WTC11 (cell line): ENCODE measurements at regions not wholly inside any gene's neighbourhood (a gene's known extent, or its start where the extent isn't known, plus 50 kb on each side); places are given as distances from the start of the nearest gene placed in this dataset.

Experiments
- ATAC-seq: fragments of 200-7000 bp; cut with Tn5 transposase; 2 replicates; pipeline ENCODE4 v1.10.0; 2021; ENCODE audit warnings: mild to moderate bottlenecking, moderate library complexity
- CTCF ChIA-PET: fragments of 300-600 bp; sonication (Branson Sonifier 250); formaldehyde crosslinking; loops from one replicate; lab custom pipeline; 2021; ENCODE audit warnings: antibody characterized with exemption; lab: Charles Lee
- POLR2A ChIA-PET: fragments of 350-600 bp; sonication (Branson Sonifier 250); formaldehyde crosslinking; loops from one replicate; lab custom pipeline; 2021; ENCODE audit warnings: antibody characterized with exemption; lab: Charles Lee
- DNase-seq: peaks from one replicate; pipeline ENCODE4 v3.0.0; 2021; ENCODE audit warnings: low spot score
- H3K27ac Mint-ChIP-seq: 2 replicates; pipeline ENCODE4 v1.8.0; 2021; ENCODE audit warnings: mixed read lengths
- H3K27me3 Mint-ChIP-seq: 2 replicates; pipeline ENCODE4 v1.8.0; 2021; ENCODE audit warnings: low read depth, mild to moderate bottlenecking, moderate library complexity, mixed read lengths
- H3K36me3 Mint-ChIP-seq: 2 replicates; pipeline ENCODE4 v1.8.0; 2021; ENCODE audit warnings: mixed read lengths
- H3K4me1 Mint-ChIP-seq: 2 replicates; pipeline ENCODE4 v1.8.0; 2022; ENCODE audit warnings: mixed read lengths
- H3K4me3 Mint-ChIP-seq: 2 replicates; pipeline ENCODE4 v1.8.0; 2021; ENCODE audit warnings: mild to moderate bottlenecking, moderate library complexity, mixed read lengths
- H3K9me3 Mint-ChIP-seq: 2 replicates; pipeline ENCODE4 v1.8.0; 2021; ENCODE audit warnings: mixed read lengths
- CREM ChIP-seq: sonication (generic); formaldehyde crosslinking; IDR thresholded peaks from 2 replicates; pipeline ENCODE4 v1.8.1; 2022; ENCODE audit warnings: mild to moderate bottlenecking, missing genetic modification reagents, moderate library complexity
- FOXK1 ChIP-seq: sonication (generic); formaldehyde crosslinking; IDR thresholded peaks from 2 replicates; pipeline ENCODE4 v1.8.0; 2022; ENCODE audit warnings: mild to moderate bottlenecking, moderate library complexity, missing genetic modification reagents
- GTF2I ChIP-seq: fragments of 250-450 bp; sonication (Bioruptor Pico); conservative IDR thresholded peaks from 2 replicates; pipeline ENCODE4 v1.4.0; 2021; ENCODE audit warnings: mild to moderate bottlenecking
- IRF1 ChIP-seq: sonication (generic); formaldehyde crosslinking; IDR thresholded peaks from 2 replicates; pipeline ENCODE4 v1.8.0; 2023; ENCODE audit warnings: missing genetic modification reagents
- MYBL2 ChIP-seq: sonication (generic); formaldehyde crosslinking; IDR thresholded peaks from 2 replicates; pipeline ENCODE4 v1.8.1; 2023; ENCODE audit warnings: mild to moderate bottlenecking, moderate library complexity, missing genetic modification reagents
- NR1H2 ChIP-seq: sonication (generic); formaldehyde crosslinking; IDR thresholded peaks from 2 replicates; pipeline ENCODE4 v1.9.0; 2021; ENCODE audit warnings: mild to moderate bottlenecking, moderate library complexity, missing genetic modification reagents
- RELA ChIP-seq: sonication (generic); formaldehyde crosslinking; IDR thresholded peaks from 2 replicates; pipeline ENCODE4 v1.8.1; 2022; ENCODE audit warnings: missing genetic modification reagents, mild to moderate bottlenecking, borderline replicate concordance
- SMAD3 ChIP-seq: sonication (generic); formaldehyde crosslinking; IDR thresholded peaks from 2 replicates; pipeline ENCODE4 v1.8.0; 2022; ENCODE audit warnings: missing genetic modification reagents, mild to moderate bottlenecking, borderline replicate concordance
- SMAD4 ChIP-seq: sonication (generic); formaldehyde crosslinking; IDR thresholded peaks from 2 replicates; pipeline ENCODE4 v1.8.0; 2022; ENCODE audit warnings: mild to moderate bottlenecking, missing genetic modification reagents
- SOX15 ChIP-seq: fragments of 250-450 bp; sonication (Bioruptor Pico); IDR thresholded peaks from 2 replicates; pipeline ENCODE4 v1.9.0; 2021; ENCODE audit warnings: mild to moderate bottlenecking
- TCF7 ChIP-seq: sonication (generic); formaldehyde crosslinking; IDR thresholded peaks from 2 replicates; pipeline ENCODE4 v1.8.0; 2022; ENCODE audit warnings: mild to moderate bottlenecking, low read depth, missing genetic modification reagents, moderate library complexity
- TEAD1 ChIP-seq: sonication (generic); formaldehyde crosslinking; IDR thresholded peaks from 2 replicates; pipeline ENCODE4 v1.8.0; 2022; ENCODE audit warnings: mild to moderate bottlenecking, missing genetic modification reagents
- TEAD4 ChIP-seq: sonication (generic); formaldehyde crosslinking; IDR thresholded peaks from 2 replicates; pipeline ENCODE4 v1.8.0; 2022; ENCODE audit warnings: mild to moderate bottlenecking, missing genetic modification reagents
- TP53 ChIP-seq: sonication (generic); formaldehyde crosslinking; IDR thresholded peaks from 2 replicates; pipeline ENCODE4 v1.8.1; 2023; ENCODE audit warnings: mild to moderate bottlenecking, missing genetic modification reagents
- ZBTB21 ChIP-seq: sonication (generic); formaldehyde crosslinking; IDR thresholded peaks from 2 replicates; pipeline ENCODE4 v1.8.1; 2023; ENCODE audit warnings: mild to moderate bottlenecking, missing genetic modification reagents, borderline replicate concordance
- ZNF219 ChIP-seq: sonication (generic); formaldehyde crosslinking; IDR thresholded peaks from 2 replicates; pipeline ENCODE4 v1.8.0; 2023; ENCODE audit warnings: missing genetic modification reagents, mild to moderate bottlenecking, borderline replicate concordance
- ZNF232 ChIP-seq: sonication (generic); formaldehyde crosslinking; IDR thresholded peaks from 2 replicates; pipeline ENCODE4 v1.8.0; 2022; ENCODE audit warnings: mild to moderate bottlenecking, missing genetic modification reagents
- ZNF281 ChIP-seq: sonication (generic); formaldehyde crosslinking; IDR thresholded peaks from 2 replicates; pipeline ENCODE4 v1.8.0; 2023; ENCODE audit warnings: mild to moderate bottlenecking, missing genetic modification reagents
- ZNF423 ChIP-seq: fragments of 250-450 bp; sonication (Bioruptor Pico); IDR thresholded peaks from 2 replicates; pipeline ENCODE4 v2.1.2; 2022; ENCODE audit warnings: mild to moderate bottlenecking, moderate library complexity
- ZNF671 ChIP-seq: fragments of 250-450 bp; sonication (Bioruptor Pico); IDR thresholded peaks from 2 replicates; pipeline ENCODE4 v1.8.0; 2021; ENCODE audit warnings: mild to moderate bottlenecking
- TF ChIP-seq, protein P1 (sequence below): sonication (generic); formaldehyde crosslinking; IDR thresholded peaks from 2 replicates; pipeline ENCODE4 v1.8.1; 2023; ENCODE audit warnings: mild to moderate bottlenecking, moderate library complexity, missing genetic modification reagents
- TF ChIP-seq, protein P2 (sequence below): fragments of 250-450 bp; sonication (Bioruptor Pico); IDR thresholded peaks from 2 replicates; pipeline ENCODE4 v1.9.0; 2021; ENCODE audit warnings: mild to moderate bottlenecking
- TF ChIP-seq, protein P3 (sequence below): sonication (generic); formaldehyde crosslinking; IDR thresholded peaks from 2 replicates; pipeline ENCODE4 v1.8.1; 2023; ENCODE audit warnings: mild to moderate bottlenecking, missing genetic modification reagents, borderline replicate concordance
- TF ChIP-seq, protein P4 (sequence below): fragments of 250-450 bp; sonication (Bioruptor Pico); IDR thresholded peaks from 2 replicates; pipeline ENCODE4 v1.9.0; 2021; ENCODE audit warnings: mild to moderate bottlenecking

DNA sequence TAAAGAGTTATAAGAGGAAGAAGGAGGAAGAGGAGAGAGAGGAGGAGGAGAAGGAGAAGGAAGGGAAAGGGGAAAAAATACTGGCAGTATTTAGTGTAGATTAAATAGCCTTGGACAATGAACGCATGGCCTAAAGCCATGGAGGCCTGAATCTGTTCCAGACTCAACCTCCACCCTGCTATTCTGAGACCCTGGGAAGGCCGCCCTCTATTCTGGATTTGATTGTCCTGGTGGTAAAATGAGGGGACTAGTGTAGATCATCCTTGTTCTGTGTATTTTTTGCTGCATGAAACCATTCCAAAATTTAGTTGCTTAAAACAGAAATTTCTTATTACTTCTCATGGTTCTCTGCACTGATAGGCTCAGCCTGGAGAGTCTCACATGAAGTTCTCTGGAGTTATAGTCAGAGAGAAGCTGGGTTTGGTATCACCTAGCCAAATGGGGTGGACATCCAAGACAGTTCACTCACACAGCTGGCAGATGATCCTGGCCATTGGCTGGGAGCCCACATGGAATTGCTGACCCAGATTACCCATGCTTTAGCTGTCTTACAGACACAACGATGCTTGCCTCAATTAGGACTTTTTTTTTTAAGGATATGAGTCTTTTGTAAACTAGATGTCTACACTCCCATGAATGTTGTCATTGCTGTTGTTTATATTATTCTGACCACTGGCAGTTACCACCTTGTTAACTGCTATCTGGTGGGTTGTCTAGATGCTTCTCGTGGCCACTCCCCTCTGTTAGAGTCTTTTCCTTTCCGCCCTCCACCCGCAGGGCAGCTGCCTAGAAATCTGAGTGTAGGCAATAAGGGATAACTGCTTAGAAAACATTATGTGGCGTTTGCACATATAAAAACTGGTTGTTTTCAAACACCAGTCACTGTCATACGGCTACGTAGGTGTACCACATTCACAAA is 149.9 kb downstream of the SST start (continued):
- TF ChIP-seq SMAD4 (CRISPR knock-in tag) (no peak), SOX15 (CRISPR knock-in tag) (no peak), RELA (CRISPR knock-in tag) (no peak), ZNF671 (CRISPR knock-in tag) (no peak), ZNF232 (CRISPR knock-in tag) (no peak), FOXK1 (CRISPR knock-in tag) (no peak), ZNF281 (no peak), ZNF423 (CRISPR knock-in tag) (no peak), ZNF219 (CRISPR knock-in tag) (no peak), TP53 (no peak), GTF2I (no peak), MYBL2 (no peak), CREM (CRISPR knock-in tag) (no peak)
- TF ChIP-seq, protein P1, sequence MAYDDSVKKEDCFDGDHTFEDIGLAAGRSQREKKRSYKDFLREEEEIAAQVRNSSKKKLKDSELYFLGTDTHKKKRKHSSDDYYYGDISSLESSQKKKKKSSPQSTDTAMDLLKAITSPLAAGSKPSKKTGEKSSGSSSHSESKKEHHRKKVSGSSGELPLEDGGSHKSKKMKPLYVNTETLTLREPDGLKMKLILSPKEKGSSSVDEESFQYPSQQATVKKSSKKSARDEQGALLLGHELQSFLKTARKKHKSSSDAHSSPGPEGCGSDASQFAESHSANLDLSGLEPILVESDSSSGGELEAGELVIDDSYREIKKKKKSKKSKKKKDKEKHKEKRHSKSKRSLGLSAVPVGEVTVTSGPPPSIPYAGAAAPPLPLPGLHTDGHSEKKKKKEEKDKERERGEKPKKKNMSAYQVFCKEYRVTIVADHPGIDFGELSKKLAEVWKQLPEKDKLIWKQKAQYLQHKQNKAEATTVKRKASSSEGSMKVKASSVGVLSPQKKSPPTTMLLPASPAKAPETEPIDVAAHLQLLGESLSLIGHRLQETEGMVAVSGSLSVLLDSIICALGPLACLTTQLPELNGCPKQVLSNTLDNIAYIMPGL (CRISPR knock-in tag) = no peak
- TF ChIP-seq, protein P2, sequence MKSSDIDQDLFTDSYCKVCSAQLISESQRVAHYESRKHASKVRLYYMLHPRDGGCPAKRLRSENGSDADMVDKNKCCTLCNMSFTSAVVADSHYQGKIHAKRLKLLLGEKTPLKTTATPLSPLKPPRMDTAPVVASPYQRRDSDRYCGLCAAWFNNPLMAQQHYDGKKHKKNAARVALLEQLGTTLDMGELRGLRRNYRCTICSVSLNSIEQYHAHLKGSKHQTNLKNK = no peak
- TF ChIP-seq, all 79 proteins: peak for 0

DNA sequence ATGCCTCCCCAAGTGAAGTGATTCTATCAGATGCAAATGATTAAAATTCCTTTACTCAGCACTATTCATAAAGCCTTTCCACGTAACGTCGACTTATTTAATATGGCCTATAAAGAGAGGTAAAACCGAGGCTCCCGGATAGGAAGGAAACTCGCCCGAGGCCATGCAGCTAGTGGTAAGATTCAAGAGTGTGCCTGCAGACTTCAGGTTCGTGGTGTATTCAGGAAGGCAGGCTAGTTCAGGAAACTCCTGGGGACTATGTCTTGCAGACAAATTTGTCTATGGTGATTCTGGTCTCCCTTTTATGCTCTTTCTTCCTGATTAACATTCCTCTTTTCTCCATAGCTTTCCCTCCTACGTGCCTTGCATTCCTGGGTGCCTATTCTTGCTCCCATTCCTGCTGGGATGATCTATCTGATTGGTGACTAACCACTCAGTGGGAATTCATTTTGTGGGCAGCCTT is 150.7 kb downstream of the SST start:
- H3K36me3 Mint-ChIP-seq = peaks cover 11% of the 10 kb centered on the region
- ATAC-seq (peak; percentile 92), DNase-seq (peak; percentile 35)
- peaks cover 40% of the 10 kb centered on the region for H3K4me1 Mint-ChIP-seq
- no peaks in the 10 kb centered on the region; the same call in 1 of the 2 replicates for H3K27me3 Mint-ChIP-seq
- H3K9me3 Mint-ChIP-seq = peaks cover 22% of the 10 kb centered on the region
- ChIA-PET CTCF (interaction anchor here (2.4 kb wide), 1 partner anchor 200 kb away, joined by 12 read pairs; no protein-coding TSS in a partner anchor), POLR2A (no interaction called here)
- peak overlapping the region; percentile 17 for H3K4me3 Mint-ChIP-seq
- H3K27ac Mint-ChIP-seq = peak overlapping the region; percentile 95
- TF ChIP-seq, protein P3, sequence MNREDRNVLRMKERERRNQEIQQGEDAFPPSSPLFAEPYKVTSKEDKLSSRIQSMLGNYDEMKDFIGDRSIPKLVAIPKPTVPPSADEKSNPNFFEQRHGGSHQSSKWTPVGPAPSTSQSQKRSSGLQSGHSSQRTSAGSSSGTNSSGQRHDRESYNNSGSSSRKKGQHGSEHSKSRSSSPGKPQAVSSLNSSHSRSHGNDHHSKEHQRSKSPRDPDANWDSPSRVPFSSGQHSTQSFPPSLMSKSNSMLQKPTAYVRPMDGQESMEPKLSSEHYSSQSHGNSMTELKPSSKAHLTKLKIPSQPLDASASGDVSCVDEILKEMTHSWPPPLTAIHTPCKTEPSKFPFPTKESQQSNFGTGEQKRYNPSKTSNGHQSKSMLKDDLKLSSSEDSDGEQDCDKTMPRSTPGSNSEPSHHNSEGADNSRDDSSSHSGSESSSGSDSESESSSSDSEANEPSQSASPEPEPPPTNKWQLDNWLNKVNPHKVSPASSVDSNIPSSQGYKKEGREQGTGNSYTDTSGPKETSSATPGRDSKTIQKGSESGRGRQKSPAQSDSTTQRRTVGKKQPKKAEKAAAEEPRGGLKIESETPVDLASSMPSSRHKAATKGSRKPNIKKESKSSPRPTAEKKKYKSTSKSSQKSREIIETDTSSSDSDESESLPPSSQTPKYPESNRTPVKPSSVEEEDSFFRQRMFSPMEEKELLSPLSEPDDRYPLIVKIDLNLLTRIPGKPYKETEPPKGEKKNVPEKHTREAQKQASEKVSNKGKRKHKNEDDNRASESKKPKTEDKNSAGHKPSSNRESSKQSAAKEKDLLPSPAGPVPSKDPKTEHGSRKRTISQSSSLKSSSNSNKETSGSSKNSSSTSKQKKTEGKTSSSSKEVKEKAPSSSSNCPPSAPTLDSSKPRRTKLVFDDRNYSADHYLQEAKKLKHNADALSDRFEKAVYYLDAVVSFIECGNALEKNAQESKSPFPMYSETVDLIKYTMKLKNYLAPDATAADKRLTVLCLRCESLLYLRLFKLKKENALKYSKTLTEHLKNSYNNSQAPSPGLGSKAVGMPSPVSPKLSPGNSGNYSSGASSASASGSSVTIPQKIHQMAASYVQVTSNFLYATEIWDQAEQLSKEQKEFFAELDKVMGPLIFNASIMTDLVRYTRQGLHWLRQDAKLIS (CRISPR knock-in tag) = no peak
- TF ChIP-seq NR1H2 (CRISPR knock-in tag) = no peak
- TF ChIP-seq SMAD3 (CRISPR knock-in tag) = no peak
- peak; percentile 97; the same call in 1 of the 2 replicates for TF ChIP-seq TEAD1 (CRISPR knock-in tag)
- TF ChIP-seq, protein P4, sequence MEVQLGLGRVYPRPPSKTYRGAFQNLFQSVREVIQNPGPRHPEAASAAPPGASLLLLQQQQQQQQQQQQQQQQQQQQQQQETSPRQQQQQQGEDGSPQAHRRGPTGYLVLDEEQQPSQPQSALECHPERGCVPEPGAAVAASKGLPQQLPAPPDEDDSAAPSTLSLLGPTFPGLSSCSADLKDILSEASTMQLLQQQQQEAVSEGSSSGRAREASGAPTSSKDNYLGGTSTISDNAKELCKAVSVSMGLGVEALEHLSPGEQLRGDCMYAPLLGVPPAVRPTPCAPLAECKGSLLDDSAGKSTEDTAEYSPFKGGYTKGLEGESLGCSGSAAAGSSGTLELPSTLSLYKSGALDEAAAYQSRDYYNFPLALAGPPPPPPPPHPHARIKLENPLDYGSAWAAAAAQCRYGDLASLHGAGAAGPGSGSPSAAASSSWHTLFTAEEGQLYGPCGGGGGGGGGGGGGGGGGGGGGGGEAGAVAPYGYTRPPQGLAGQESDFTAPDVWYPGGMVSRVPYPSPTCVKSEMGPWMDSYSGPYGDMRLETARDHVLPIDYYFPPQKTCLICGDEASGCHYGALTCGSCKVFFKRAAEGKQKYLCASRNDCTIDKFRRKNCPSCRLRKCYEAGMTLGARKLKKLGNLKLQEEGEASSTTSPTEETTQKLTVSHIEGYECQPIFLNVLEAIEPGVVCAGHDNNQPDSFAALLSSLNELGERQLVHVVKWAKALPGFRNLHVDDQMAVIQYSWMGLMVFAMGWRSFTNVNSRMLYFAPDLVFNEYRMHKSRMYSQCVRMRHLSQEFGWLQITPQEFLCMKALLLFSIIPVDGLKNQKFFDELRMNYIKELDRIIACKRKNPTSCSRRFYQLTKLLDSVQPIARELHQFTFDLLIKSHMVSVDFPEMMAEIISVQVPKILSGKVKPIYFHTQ (CRISPR knock-in tag) = no peak
- no peak for TF ChIP-seq IRF1 (CRISPR knock-in tag)
- TF ChIP-seq TEAD4 = peak; percentile 60; the same call in 1 of the 2 replicates
- no peak for TF ChIP-seq ZBTB21 (CRISPR knock-in tag)
- TF ChIP-seq TCF7 (CRISPR knock-in tag) = no peak
- TF ChIP-seq, protein P2 = no peak
- TF ChIP-seq GTF2I = no peak
